Transverse colon (tissue), 3 donors: ENCODE measurements at regions not wholly inside any gene's neighbourhood (a gene's known extent, or its start where the extent isn't known, plus 50 kb on each side); places are given as distances from the start of the nearest gene placed in this dataset.

Source experiments
- CTCF ChIP-seq, 5 experiments: fragments of 200-600 bp in 3 of 5; fragments of 450-650 bp in 2 of 5; sonication (generic) in 3 of 5; IDR thresholded peaks; 1 replicate in 2 of 5; 2 replicates in 3 of 5; pipeline ENCODE4 v1.5.1; 2016 to 2017; ENCODE audit warnings: antibody characterized with exemption in 5 of 5, inconsistent platforms in 3 of 5, mild to moderate bottlenecking in 2 of 5, moderate library complexity in 1 of 5
- EP300 ChIP-seq: sonication (generic); formaldehyde crosslinking; IDR thresholded peaks from one replicate; pipeline ENCODE4 v1.6.1; 2017; ENCODE audit warnings: antibody characterized with exemption, low read depth
- POLR2A ChIP-seq: fragments of 450-650 bp; IDR thresholded peaks from one replicate; pipeline ENCODE4 v1.6.1; 2016; ENCODE audit warnings: antibody characterized with exemption, mild to moderate bottlenecking, moderate library complexity

GRCh38 chr4:95742179-95742578 is 97.7 kb upstream of the PDHA2 start:
- TF ChIP-seq CTCF (IDR thresholded peaks at IDR 0.05) (no peak), POLR2A (no peak), EP300 (no peak)
